H1 (cell line): ENCODE measurements at regions not wholly inside any gene's neighbourhood (a gene's known extent, or its start where the extent isn't known, plus 50 kb on each side); places are given as distances from the start of the nearest gene placed in this dataset.

Experiments
- CTCF ChIA-PET: fragments of 300-600 bp; sonication (Branson Sonifier 250); formaldehyde crosslinking; loops from one replicate; lab custom pipeline; 2021; ENCODE audit not compliant: partially characterized antibody; lab: Charles Lee
- POLR2A ChIA-PET: fragments of 300-600 bp; sonication (Branson Sonifier 250); formaldehyde crosslinking; loops from one replicate; lab custom pipeline; 2021; ENCODE audit warnings: inconsistent platforms; ENCODE audit not compliant: partially characterized antibody; lab: Charles Lee
- DNase-seq, 2 experiments: peaks; one replicate each; pipeline versions ENCODE4 v3.0.0 to v3.0.0-alpha.2; 2010 to 2022; ENCODE audit warnings: low spot score in 2 of 2, low read depth in 1 of 2, mixed read lengths in 1 of 2
- FAIRE-seq: peaks from 2 replicates; lab custom pipeline; 2011; peaks lifted over from hg19 to GRCh38; lab: Jason Lieb, UNC
- H2AFZ ChIP-seq: 2 replicates; pipeline ENCODE4 v1.8.1; 2012; ENCODE audit warnings: low read length, inconsistent platforms
- H2AK5ac ChIP-seq: 2 replicates; pipeline ENCODE4 v1.6.1; 2013; ENCODE audit warnings: low read depth, low read length
- H2BK120ac ChIP-seq: replicated peaks from 2 replicates; pipeline ENCODE3; 2013; ENCODE audit warnings: low read depth, low read length, inconsistent platforms
- H2BK12ac ChIP-seq: 2 replicates; pipeline ENCODE4 v1.6.1; 2013; ENCODE audit warnings: low read depth, low read length
- H2BK15ac ChIP-seq: 2 replicates; pipeline ENCODE4 v1.6.1; 2013; ENCODE audit warnings: low read length
- H2BK20ac ChIP-seq: 2 replicates; pipeline ENCODE4 v1.6.1; 2013; ENCODE audit warnings: low read length
- H2BK5ac ChIP-seq: 2 replicates; pipeline ENCODE4 v1.6.1; 2013; ENCODE audit warnings: low read depth, low read length
- H3K14ac ChIP-seq: 2 replicates; pipeline ENCODE4 v1.6.1; 2013; ENCODE audit warnings: inconsistent platforms; ENCODE audit not compliant: insufficient read length
- H3K18ac ChIP-seq: 2 replicates; pipeline ENCODE4 v1.6.1; 2013; ENCODE audit warnings: low read length; ENCODE audit errors: extremely low read depth
- H3K23ac ChIP-seq: 2 replicates; pipeline ENCODE4 v1.6.1; 2013; ENCODE audit warnings: inconsistent platforms; ENCODE audit not compliant: insufficient read length
- H3K23me2 ChIP-seq: 2 replicates; pipeline ENCODE4 v1.6.1; 2013; ENCODE audit warnings: low read depth, low read length
- H3K27ac ChIP-seq: 2 replicates; pipeline ENCODE4 v1.6.1; 2011; ENCODE audit warnings: low read depth, low read length, inconsistent platforms
- H3K27me3 ChIP-seq, 4 experiments: replicated peaks in 1 of 4; 1 replicate in 1 of 4; 2 replicates in 3 of 4; pipeline versions ENCODE4 v1.6.1 to v1.8.1; 2011 to 2013; ENCODE audit warnings: low read length in 3 of 4, mild to moderate bottlenecking in 3 of 4, inconsistent platforms in 2 of 4, mixed read lengths in 2 of 4, moderate library complexity in 1 of 4; ENCODE audit not compliant: control insufficient read depth in 3 of 4, insufficient read depth in 3 of 4; ENCODE audit errors: extremely low read depth in 1 of 4
- H3K36me3 ChIP-seq, 4 experiments: 2 replicates each; pipeline versions ENCODE4 v1.6.1 to v1.8.1; 2011 to 2013; ENCODE audit warnings: mild to moderate bottlenecking in 4 of 4, low read length in 3 of 4, moderate library complexity in 2 of 4, control low read depth in 1 of 4, inconsistent platforms in 1 of 4; ENCODE audit not compliant: insufficient read depth in 4 of 4, control insufficient read depth in 2 of 4
- H3K4ac ChIP-seq: replicated peaks from 2 replicates; pipeline ENCODE3; 2013; ENCODE audit warnings: low read length, low read depth, mixed read lengths, inconsistent platforms; ENCODE audit not compliant: insufficient read length
- H3K4me1 ChIP-seq, 4 experiments: replicated peaks in 1 of 4; 1 replicate in 1 of 4; 2 replicates in 3 of 4; pipeline versions ENCODE4 v1.6.1 to v1.8.1; 2011 to 2013; ENCODE audit warnings: low read length in 3 of 4, inconsistent platforms in 2 of 4, mixed read lengths in 1 of 4; ENCODE audit not compliant: insufficient read depth in 4 of 4, control insufficient read depth in 3 of 4
- H3K4me2 ChIP-seq, 2 experiments: 2 replicates each; pipeline versions ENCODE4 v1.6.1 to v1.8.1; 2011 to 2013; ENCODE audit warnings: low read depth in 2 of 2, low read length in 2 of 2, control low read depth in 1 of 2, inconsistent platforms in 1 of 2, mild to moderate bottlenecking in 1 of 2; ENCODE audit not compliant: insufficient read depth in 1 of 2
- H3K4me3 ChIP-seq, 4 experiments: fragments of 200-600, 300-600 bp in 1 of 4; sonication (generic), shearing (Covaris generic), sonication (Bioruptor Twin) in 1 of 4; 2 replicates each; pipeline versions ENCODE4 v1.5.1 to v1.8.1; 2011 to 2016; ENCODE audit warnings: low read length in 4 of 4, low read depth in 3 of 4, control low read depth in 2 of 4, inconsistent platforms in 2 of 4, mild to moderate bottlenecking in 2 of 4, mixed read lengths in 1 of 4, moderate library complexity in 1 of 4; ENCODE audit not compliant: insufficient read depth in 2 of 4; ENCODE audit errors: extremely low read depth in 1 of 4
- H3K56ac ChIP-seq: replicated peaks from 2 replicates; pipeline ENCODE3; 2013; ENCODE audit warnings: low read depth, mild to moderate bottlenecking, mixed read lengths, low read length, inconsistent platforms; ENCODE audit not compliant: insufficient read length
- H3K79me1 ChIP-seq: 2 replicates; pipeline ENCODE4 v1.6.1; 2013; ENCODE audit warnings: low read depth, low read length, control low read depth
- H3K79me2 ChIP-seq, 2 experiments: 2 replicates each; pipeline versions ENCODE4 v1.6.1 to v1.8.1; 2012 to 2013; ENCODE audit warnings: low read length in 2 of 2, mild to moderate bottlenecking in 2 of 2, inconsistent platforms in 1 of 2; ENCODE audit not compliant: insufficient read depth in 2 of 2, control insufficient read depth in 1 of 2
- H3K9ac ChIP-seq, 4 experiments: replicated peaks in 1 of 4; 1 replicate in 1 of 4; 2 replicates in 3 of 4; pipeline versions ENCODE4 v1.6.1 to v1.8.1; 2011 to 2013; ENCODE audit warnings: low read depth in 3 of 4, low read length in 3 of 4, control low read depth in 2 of 4, mild to moderate bottlenecking in 2 of 4, moderate library complexity in 2 of 4, inconsistent platforms in 1 of 4; ENCODE audit errors: extremely low read depth in 1 of 4
- H3K9me3 ChIP-seq, 2 experiments: 2 replicates each; pipeline versions ENCODE4 v1.6.1 to v1.8.1; 2012 to 2013; ENCODE audit warnings: mild to moderate bottlenecking in 2 of 2, moderate library complexity in 2 of 2, control low read depth in 1 of 2, inconsistent platforms in 1 of 2, low read depth in 1 of 2, low read length in 1 of 2, mixed read lengths in 1 of 2; ENCODE audit not compliant: insufficient read depth in 2 of 2
- H4K20me1 ChIP-seq, 2 experiments: replicated peaks in 1 of 2; 2 replicates each; pipeline versions ENCODE3 to v1.8.1; 2011 to 2013; ENCODE audit warnings: inconsistent platforms in 2 of 2, low read length in 2 of 2, mild to moderate bottlenecking in 1 of 2; ENCODE audit not compliant: insufficient read depth in 2 of 2, control insufficient read depth in 1 of 2
- H4K5ac ChIP-seq: 2 replicates; pipeline ENCODE4 v1.6.1; 2013; ENCODE audit warnings: low read length, low read depth, mixed read lengths, inconsistent platforms; ENCODE audit not compliant: insufficient read length
- H4K8ac ChIP-seq: 2 replicates; pipeline ENCODE4 v1.8.0; 2013; ENCODE audit warnings: mild to moderate bottlenecking, moderate library complexity, low read length, inconsistent platforms; ENCODE audit not compliant: insufficient read depth; ENCODE audit errors: extremely low read depth
- H4K91ac ChIP-seq: replicated peaks from 2 replicates; pipeline ENCODE3; 2013; ENCODE audit warnings: low read length, mixed read lengths, inconsistent platforms; ENCODE audit not compliant: insufficient read length
- EZH2 ChIP-seq: fragments of 200-600 bp; sonication (generic); IDR thresholded peaks from 2 replicates; pipeline ENCODE4 v1.7.1; 2012; ENCODE audit warnings: low read depth, mild to moderate bottlenecking, moderate library complexity, low read length, inconsistent platforms; ENCODE audit not compliant: severe bottlenecking
- GTF2F1 ChIP-seq: IDR thresholded peaks from 2 replicates; pipeline ENCODE4 v1.6.1; 2012; ENCODE audit warnings: low read depth, low read length, improper control_type of control experiment, borderline replicate concordance
- JUND ChIP-seq: IDR thresholded peaks from 2 replicates; pipeline ENCODE4 v1.6.1; 2011; ENCODE audit warnings: mild to moderate bottlenecking, improper control_type of control experiment, low read length
- NANOG ChIP-seq: IDR thresholded peaks from 2 replicates; pipeline ENCODE4 v1.6.1; 2011; ENCODE audit warnings: low read length, low read depth, mild to moderate bottlenecking, inconsistent platforms; ENCODE audit not compliant: insufficient read depth, poor library complexity, severe bottlenecking
- POLR2A ChIP-seq, 2 experiments: IDR thresholded peaks; 1 replicate in 1 of 2; 2 replicates in 1 of 2; pipeline ENCODE4 v1.6.1; 2011; ENCODE audit warnings: low read depth in 2 of 2, low read length in 2 of 2, mild to moderate bottlenecking in 2 of 2; ENCODE audit errors: control extremely low read depth in 1 of 2
- WGBS, 2 experiments: shearing (Covaris generic) in 1 of 2; methylation state at CpG; one replicate each; pipeline versions ENCODE4 v1.1.6 to v1.1.7; 2013 to 2015; ENCODE audit warnings: low lambda C conversion rate in 2 of 2, mixed read lengths in 2 of 2, inconsistent platforms in 1 of 2, low coverage in 1 of 2, missing lambda C conversion rate in 1 of 2; ENCODE audit not compliant: insufficient replicate concordance in 2 of 2, insufficient coverage in 1 of 2, insufficient read length in 1 of 2; ENCODE audit errors: extremely low coverage in 1 of 2, missing lambda C conversion rate in 1 of 2; 5-methylcytosine and 5-hydroxymethylcytosine counted together

GRCh38 chr9:1362845-1363244 lies 312.7 kb downstream of the DMRT2 start:
- no peak overlapping the region for H2BK12ac ChIP-seq
- POLR2A ChIA-PET, result no interaction called here
- H4K8ac ChIP-seq, result no peak overlapping the region
- no peak overlapping the region for H3K4me3 ChIP-seq
- no peak overlapping the region for H2AK5ac ChIP-seq
- CTCF ChIA-PET, result no interaction called here
- no peaks in the 10 kb centered on the region for H4K20me1 ChIP-seq
- H2BK120ac ChIP-seq, result no peak overlapping the region
- no peak for FAIRE-seq
- no peak overlapping the region for H3K4me2 ChIP-seq
- WGBS, 2 experiments, result 79% methylated on average over 6 of the region's 6 CpGs; no CpG with 5 or more reads in 1 of the 2 experiments
- H3K18ac ChIP-seq, result no peak overlapping the region
- H3K79me2 ChIP-seq, result no peaks in the 10 kb centered on the region
- H4K5ac ChIP-seq, result no peak overlapping the region
- no peaks in the 10 kb centered on the region for H3K27me3 ChIP-seq
- no peak overlapping the region for H3K4ac ChIP-seq
- H3K79me1 ChIP-seq, result no peaks in the 10 kb centered on the region
- no peak overlapping the region for H2AFZ ChIP-seq
- peaks cover 80 to 81% of the 10 kb centered on the region in 2 experiments for H3K9me3 ChIP-seq
- H3K23me2 ChIP-seq, result no peaks in the 10 kb centered on the region
- no peak overlapping the region for H3K27ac ChIP-seq
- no peak overlapping the region for H3K23ac ChIP-seq
- no peak overlapping the region for H3K9ac ChIP-seq
- H3K4me1 ChIP-seq, result no peaks in the 10 kb centered on the region; a peak in 1 of 7 replicates
- H3K36me3 ChIP-seq, result no peaks in the 10 kb centered on the region; a peak in 1 of 8 replicates
- H4K91ac ChIP-seq, result no peak overlapping the region
- H2BK20ac ChIP-seq, result no peak overlapping the region
- no peak overlapping the region for H2BK5ac ChIP-seq
- no peak for DNase-seq
- no peak overlapping the region for H2BK15ac ChIP-seq
- no peak overlapping the region for H3K14ac ChIP-seq
- TF ChIP-seq POLR2A (IDR thresholded peaks at IDR 0.05; ENCODE audit: control extremely low read depth in 1 of 2, low read depth in 2 of 2, low read length in 2 of 2) (no peak), JUND (no peak), EZH2 (no peak), GTF2F1 (no peak), NANOG (no peak)
- H3K56ac ChIP-seq, result no peak overlapping the region
